ENCODE measurements at regions not wholly inside any gene's neighbourhood (a gene's known extent, or its start where the extent isn't known, plus 50 kb on each side); places are given as distances from the start of the nearest gene placed in this dataset.

GRCh38 chr13:103203735-103204330, 137.6 kb upstream of the SLC10A2 start:
- no peak for TF ChIP-seq CTCF (conservative IDR thresholded peaks at IDR 0.05; ENCODE audit: low read depth, low read length)
- DNase-seq (ENCODE audit: low read depth) = no peak
- no peak overlapping the region for H3K4me3 ChIP-seq (ENCODE audit: low read length)

GRCh38 chr13:103200118-103200885, 134.1 kb upstream of the SLC10A2 start:
- H3K4me3 ChIP-seq (ENCODE audit: low read length) = no peak overlapping the region
- DNase-seq (ENCODE audit: low read depth) = no peak
- no peak for TF ChIP-seq CTCF (conservative IDR thresholded peaks at IDR 0.05; ENCODE audit: low read depth, low read length)

- TF ChIP-seq CTCF (conservative IDR thresholded peaks at IDR 0.05; ENCODE audit: low read depth, low read length) = no peak
- no peak overlapping the region for H3K4me3 ChIP-seq (ENCODE audit: low read length)
- no peak for DNase-seq (ENCODE audit: low read depth)
Observed at GRCh38 chr13:103199380-103200088, 133.3 kb upstream of the SLC10A2 start.

- no peak for TF ChIP-seq CTCF (conservative IDR thresholded peaks at IDR 0.05; ENCODE audit: low read depth, low read length)
- no peak for DNase-seq (ENCODE audit: low read depth)
Observed at GRCh38 chr13:103196356-103196755, 130.1 kb upstream of the SLC10A2 start.

GRCh38 chr13:103195762-103196161, 129.5 kb upstream of the SLC10A2 start:
- no peak for DNase-seq (ENCODE audit: low read depth)
- no peak for TF ChIP-seq CTCF (conservative IDR thresholded peaks at IDR 0.05; ENCODE audit: low read depth, low read length)
- H3K4me3 ChIP-seq (ENCODE audit: low read length) = no peak overlapping the region

More at GRCh38 chr13:103196356-103196755, 130.1 kb upstream of the SLC10A2 start:
- no peak overlapping the region for H3K4me3 ChIP-seq (ENCODE audit: low read length)

- no peak for TF ChIP-seq CTCF (conservative IDR thresholded peaks at IDR 0.05; ENCODE audit: low read depth, low read length)
- H3K4me3 ChIP-seq (ENCODE audit: low read length) = no peak overlapping the region
- DNase-seq (ENCODE audit: low read depth) = no peak
Observed at GRCh38 chr13:103194871-103195270, 128.7 kb upstream of the SLC10A2 start.

Data from retinal pigment epithelial cell (primary cell).